ENCODE measurements at regions not wholly inside any gene's neighbourhood (a gene's known extent, or its start where the extent isn't known, plus 50 kb on each side); places are given as distances from the start of the nearest gene placed in this dataset.

DNA sequence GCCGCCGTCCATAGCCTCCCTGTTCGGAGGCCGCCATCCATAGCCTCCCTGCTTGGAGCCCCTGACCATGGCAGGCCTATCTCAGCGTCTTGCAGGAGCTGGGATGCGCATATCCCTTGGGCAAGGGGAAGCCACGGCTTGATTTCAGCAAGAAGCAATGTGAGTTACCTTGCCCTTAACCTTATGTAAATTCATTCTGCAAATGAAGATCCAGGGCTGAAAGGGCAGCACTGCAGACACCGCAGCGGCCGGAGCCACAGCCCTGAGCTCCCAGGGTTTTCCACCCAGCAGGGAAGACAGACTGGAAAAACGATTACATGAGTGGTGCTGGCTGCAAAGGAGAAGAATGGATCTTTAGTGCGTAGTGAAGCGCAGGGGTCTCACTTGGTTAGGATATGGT lies 95.8 kb downstream of the SEC61G start:
- TF ChIP-seq, protein P1, sequence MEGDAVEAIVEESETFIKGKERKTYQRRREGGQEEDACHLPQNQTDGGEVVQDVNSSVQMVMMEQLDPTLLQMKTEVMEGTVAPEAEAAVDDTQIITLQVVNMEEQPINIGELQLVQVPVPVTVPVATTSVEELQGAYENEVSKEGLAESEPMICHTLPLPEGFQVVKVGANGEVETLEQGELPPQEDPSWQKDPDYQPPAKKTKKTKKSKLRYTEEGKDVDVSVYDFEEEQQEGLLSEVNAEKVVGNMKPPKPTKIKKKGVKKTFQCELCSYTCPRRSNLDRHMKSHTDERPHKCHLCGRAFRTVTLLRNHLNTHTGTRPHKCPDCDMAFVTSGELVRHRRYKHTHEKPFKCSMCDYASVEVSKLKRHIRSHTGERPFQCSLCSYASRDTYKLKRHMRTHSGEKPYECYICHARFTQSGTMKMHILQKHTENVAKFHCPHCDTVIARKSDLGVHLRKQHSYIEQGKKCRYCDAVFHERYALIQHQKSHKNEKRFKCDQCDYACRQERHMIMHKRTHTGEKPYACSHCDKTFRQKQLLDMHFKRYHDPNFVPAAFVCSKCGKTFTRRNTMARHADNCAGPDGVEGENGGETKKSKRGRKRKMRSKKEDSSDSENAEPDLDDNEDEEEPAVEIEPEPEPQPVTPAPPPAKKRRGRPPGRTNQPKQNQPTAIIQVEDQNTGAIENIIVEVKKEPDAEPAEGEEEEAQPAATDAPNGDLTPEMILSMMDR (conservative IDR thresholded peaks at IDR 0.05; ENCODE audit: low read depth, low read length): no peak
- TF ChIP-seq EZH2 (IDR thresholded peaks at IDR 0.05; ENCODE audit: low read length, unreplicated experiment) (no peak), EZH2phosphoT487 (IDR thresholded peaks at IDR 0.05; ENCODE audit: borderline replicate concordance, low read length) (no peak)

Data from PC-3 (cell line).